ENCODE measurements at regions not wholly inside any gene's neighbourhood (a gene's known extent, or its start where the extent isn't known, plus 50 kb on each side); places are given as distances from the start of the nearest gene placed in this dataset.

DNA sequence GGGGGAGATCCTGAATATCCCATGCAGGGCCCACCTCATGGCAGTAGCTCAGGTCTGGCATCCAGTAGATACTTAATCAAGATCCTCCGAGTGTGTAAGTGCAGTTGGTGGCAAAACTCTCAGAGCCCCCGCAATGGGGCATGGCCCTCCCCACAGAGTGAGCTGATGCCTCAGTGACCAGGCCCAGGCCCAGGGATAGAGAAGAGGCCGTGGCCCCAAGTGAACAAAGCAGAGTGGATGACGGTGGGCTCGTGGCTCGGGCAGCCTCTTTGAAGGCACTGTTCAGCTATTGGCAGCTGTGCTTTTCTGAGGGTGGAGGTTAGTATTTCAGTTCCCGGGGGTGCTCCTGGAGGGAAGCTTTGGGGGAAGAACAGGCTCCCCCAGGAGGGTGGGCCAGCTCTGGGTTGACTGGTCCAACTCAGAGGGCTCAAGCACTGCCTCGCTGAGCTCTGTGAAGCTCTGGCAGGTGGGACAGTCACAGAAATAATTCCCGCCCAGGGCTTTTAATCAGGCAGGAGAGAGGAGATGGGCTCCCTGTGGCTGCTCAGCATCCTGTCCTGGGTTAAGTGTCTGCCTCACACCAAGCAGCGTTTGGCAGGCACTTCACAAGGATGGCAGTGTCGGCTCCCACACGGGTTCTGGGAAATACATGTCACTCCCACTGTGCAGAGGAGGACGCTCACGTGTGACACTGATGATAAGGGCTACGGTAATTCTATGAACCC is 583.6 kb downstream of the TCERG1L start:
- no peak for TF ChIP-seq CTCF (conservative IDR thresholded peaks at IDR 0.05; ENCODE audit: low read depth in 2 of 2)
- TF ChIP-seq, protein P1, sequence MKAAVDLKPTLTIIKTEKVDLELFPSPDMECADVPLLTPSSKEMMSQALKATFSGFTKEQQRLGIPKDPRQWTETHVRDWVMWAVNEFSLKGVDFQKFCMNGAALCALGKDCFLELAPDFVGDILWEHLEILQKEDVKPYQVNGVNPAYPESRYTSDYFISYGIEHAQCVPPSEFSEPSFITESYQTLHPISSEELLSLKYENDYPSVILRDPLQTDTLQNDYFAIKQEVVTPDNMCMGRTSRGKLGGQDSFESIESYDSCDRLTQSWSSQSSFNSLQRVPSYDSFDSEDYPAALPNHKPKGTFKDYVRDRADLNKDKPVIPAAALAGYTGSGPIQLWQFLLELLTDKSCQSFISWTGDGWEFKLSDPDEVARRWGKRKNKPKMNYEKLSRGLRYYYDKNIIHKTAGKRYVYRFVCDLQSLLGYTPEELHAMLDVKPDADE (IDR thresholded peaks at IDR 0.05) = no peak
- no peak for TF ChIP-seq CREB1 (CRISPR knock-in tag; IDR thresholded peaks at IDR 0.05; ENCODE audit: low read depth)
- TF ChIP-seq EZH2phosphoT487 (IDR thresholded peaks at IDR 0.05; ENCODE audit: unreplicated experiment) = no peak
- TF ChIP-seq POLR2AphosphoS5 (IDR thresholded peaks at IDR 0.05; ENCODE audit: low read depth) = no peak
- TF ChIP-seq EZH2 (IDR thresholded peaks at IDR 0.05; ENCODE audit: low read depth, unreplicated experiment) = no peak
- no peak for TF ChIP-seq REST (IDR thresholded peaks at IDR 0.05; ENCODE audit: unreplicated experiment)

Data from GM23338 (cell line).